Kidney (tissue), 13 donors: ENCODE measurements at regions not wholly inside any gene's neighbourhood (a gene's known extent, or its start where the extent isn't known, plus 50 kb on each side); places are given as distances from the start of the nearest gene placed in this dataset.

Experiments
- DNase-seq, 5 donors: peaks; one replicate each; pipeline ENCODE4 v3.0.0-alpha.2; 2013 to 2020
- FAIRE-seq: peaks from 2 replicates; lab custom pipeline; 2012; peaks lifted over from hg19 to GRCh38; lab: Jason Lieb, UNC
- H3K27ac ChIP-seq, 2 donors: one replicate each; pipeline ENCODE4 v1.7.0; 2013; ENCODE audit warnings: low read depth in 2 of 2, low read length in 2 of 2, inconsistent platforms in 1 of 2
- H3K27me3 ChIP-seq: one replicate; pipeline ENCODE4 v1.7.1; 2013; ENCODE audit warnings: low read length, inconsistent platforms; ENCODE audit not compliant: control insufficient read depth, insufficient read depth
- H3K36me3 ChIP-seq, 3 donors: one replicate each; pipeline versions ENCODE4 v1.7.0 to v1.7.1; 2013; ENCODE audit warnings: low read length in 3 of 3, control low read depth in 1 of 3, inconsistent platforms in 1 of 3; ENCODE audit not compliant: insufficient read depth in 3 of 3, control insufficient read depth in 2 of 3
- H3K4me1 ChIP-seq, 3 donors: one replicate each; pipeline versions ENCODE4 v1.7.0 to v1.7.1; 2013; ENCODE audit warnings: low read length in 3 of 3, inconsistent platforms in 1 of 3, low read depth in 1 of 3; ENCODE audit not compliant: control insufficient read depth in 2 of 3, insufficient read depth in 2 of 3
- H3K4me3 ChIP-seq, 3 donors: one replicate each; pipeline versions ENCODE4 v1.7.0 to v1.8.1; 2013; ENCODE audit warnings: low read length in 3 of 3, control low read depth in 1 of 3, inconsistent platforms in 1 of 3
- H3K9ac ChIP-seq, 3 donors: one replicate each; pipeline versions ENCODE4 v1.7.0 to v1.7.1; 2013; ENCODE audit warnings: low read length in 3 of 3, control low read depth in 1 of 3, inconsistent platforms in 1 of 3
- H3K9me3 ChIP-seq, 3 donors: one replicate each; pipeline versions ENCODE4 v1.7.0 to v1.7.1; 2013; ENCODE audit warnings: low read length in 3 of 3, control low read depth in 1 of 3, inconsistent platforms in 1 of 3; ENCODE audit not compliant: control insufficient read depth in 2 of 3, insufficient read depth in 1 of 3
- CTCF ChIP-seq: IDR thresholded peaks from 3 replicates; pipeline ENCODE4 v1.5.1; 2012; ENCODE audit warnings: mild to moderate bottlenecking, moderate library complexity, borderline replicate concordance; ENCODE audit not compliant: insufficient read depth; ENCODE audit errors: extremely low read depth
- intact Hi-C: fragments of 100-400 bp; cut with DNase I; formaldehyde crosslinking; loops from one replicate; pipeline ENCODE4 v1.11.1; 2022
- donor health status: control.
- donor health status: control.
- donor health status: control.
- donor health status: control.
- donor health status: control.
- donor health status: DM: yes; HTN: yes; CAD: no.
- donor health status: Normal renal cell carcinoma (clear cell type).

GRCh38 chr2:15765211-15765610 is 173.5 kb downstream of the DDX1 start:
- Histone ChIP-seq H3K27ac (no peak overlapping the region), H3K9ac (no peak overlapping the region), H3K4me3 (no peak overlapping the region), H3K4me1 (no peaks in the 10 kb centered on the region), H3K27me3 (no peaks in the 10 kb centered on the region), H3K9me3 (no peaks in the 10 kb centered on the region), H3K36me3 (no peaks in the 10 kb centered on the region)
- no peak for DNase-seq
- intact Hi-C loops = no loop called here
- no peak for TF ChIP-seq CTCF
- FAIRE-seq = no peak

DNA sequence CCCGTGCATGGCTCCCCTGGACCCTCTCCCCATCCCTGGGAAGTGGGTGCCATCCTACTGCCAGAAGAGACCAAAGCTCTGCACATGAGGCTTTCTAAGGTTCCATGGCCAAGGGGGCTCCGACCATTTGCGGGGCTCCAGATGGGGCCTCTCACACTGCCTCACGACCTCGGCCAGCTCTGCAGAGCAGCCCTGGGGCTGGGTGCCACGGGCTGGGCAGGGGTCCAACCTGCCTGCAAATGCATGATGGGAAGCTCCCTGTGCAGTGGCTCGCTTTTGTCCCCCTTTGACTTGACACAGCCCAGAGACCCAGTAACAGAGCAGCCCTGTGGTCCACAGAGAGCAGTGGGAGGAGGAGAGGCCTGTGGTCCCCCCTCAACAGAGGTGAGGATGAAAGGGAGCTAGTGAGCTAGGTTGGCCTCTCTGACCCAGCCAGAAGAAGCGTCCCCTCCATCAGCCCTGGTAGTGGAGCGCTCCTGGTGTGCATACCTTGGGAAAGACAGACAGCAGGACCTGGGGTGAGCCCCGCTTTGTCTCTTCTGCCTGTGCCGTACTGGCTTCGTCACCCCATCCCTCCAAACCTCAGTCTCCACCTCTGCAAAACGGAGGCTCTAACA is 174.1 kb downstream of the DDX1 start:
- Histone ChIP-seq H3K36me3 (no peaks in the 10 kb centered on the region), H3K27me3 (no peaks in the 10 kb centered on the region), H3K27ac (no peak overlapping the region), H3K4me1 (no peaks in the 10 kb centered on the region), H3K9me3 (no peaks in the 10 kb centered on the region), H3K9ac (no peak overlapping the region), H3K4me3 (no peak overlapping the region)
- FAIRE-seq (no peak), DNase-seq (no peak)
- intact Hi-C loops = no loop called here
- TF ChIP-seq CTCF = no peak

GRCh38 chr2:15766303-15766861 is 174.0 kb upstream of the MYCN start:
- Histone ChIP-seq H3K9me3 (no peaks in the 10 kb centered on the region), H3K27me3 (no peaks in the 10 kb centered on the region), H3K9ac (no peak overlapping the region), H3K36me3 (no peaks in the 10 kb centered on the region), H3K4me3 (no peak overlapping the region), H3K4me1 (no peaks in the 10 kb centered on the region), H3K27ac (no peak overlapping the region)
- no peak for FAIRE-seq
- intact Hi-C loops = no loop called here
- no peak for DNase-seq
- no peak for TF ChIP-seq CTCF
